ENCODE measurements at regions not wholly inside any gene's neighbourhood (a gene's known extent, or its start where the extent isn't known, plus 50 kb on each side); places are given as distances from the start of the nearest gene placed in this dataset.
"Not testable (repeated sequence)": the region's sequence is repeated elsewhere in the genome, so short reads cannot be mapped to it uniquely, and the experiment has no call there.

DNA sequence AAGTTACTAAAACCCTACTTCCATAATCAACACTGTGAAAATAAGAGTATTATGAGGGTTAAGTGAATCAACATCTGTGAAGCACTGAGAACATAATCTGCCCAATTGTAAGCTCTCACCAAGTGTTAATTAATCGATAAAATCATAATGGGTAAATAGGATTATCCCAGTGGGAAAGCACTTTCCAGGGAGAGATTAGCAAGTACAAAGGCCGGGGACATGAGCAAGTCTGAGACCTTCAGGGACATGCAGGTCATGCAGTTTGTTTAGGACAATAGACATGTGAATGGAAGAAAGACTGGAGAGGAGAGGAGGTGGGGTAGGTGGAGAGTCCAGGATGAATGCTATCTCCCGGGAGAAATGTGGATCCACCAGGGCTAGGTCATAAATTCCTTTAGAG lies 57.8 kb upstream of the FIBIN start:
- peaks cover 0 to 12% (median 0%) of the 10 kb centered on the region in 12 donors for H3K9me3 ChIP-seq
- intact Hi-C loops (cut with DNase I) = no loop called here
- ATAC-seq (no peak), DNase-seq (no peak)
- TF ChIP-seq POLR2A (IDR thresholded peaks at IDR 0.05) = no peak
- TF ChIP-seq, protein P1, sequence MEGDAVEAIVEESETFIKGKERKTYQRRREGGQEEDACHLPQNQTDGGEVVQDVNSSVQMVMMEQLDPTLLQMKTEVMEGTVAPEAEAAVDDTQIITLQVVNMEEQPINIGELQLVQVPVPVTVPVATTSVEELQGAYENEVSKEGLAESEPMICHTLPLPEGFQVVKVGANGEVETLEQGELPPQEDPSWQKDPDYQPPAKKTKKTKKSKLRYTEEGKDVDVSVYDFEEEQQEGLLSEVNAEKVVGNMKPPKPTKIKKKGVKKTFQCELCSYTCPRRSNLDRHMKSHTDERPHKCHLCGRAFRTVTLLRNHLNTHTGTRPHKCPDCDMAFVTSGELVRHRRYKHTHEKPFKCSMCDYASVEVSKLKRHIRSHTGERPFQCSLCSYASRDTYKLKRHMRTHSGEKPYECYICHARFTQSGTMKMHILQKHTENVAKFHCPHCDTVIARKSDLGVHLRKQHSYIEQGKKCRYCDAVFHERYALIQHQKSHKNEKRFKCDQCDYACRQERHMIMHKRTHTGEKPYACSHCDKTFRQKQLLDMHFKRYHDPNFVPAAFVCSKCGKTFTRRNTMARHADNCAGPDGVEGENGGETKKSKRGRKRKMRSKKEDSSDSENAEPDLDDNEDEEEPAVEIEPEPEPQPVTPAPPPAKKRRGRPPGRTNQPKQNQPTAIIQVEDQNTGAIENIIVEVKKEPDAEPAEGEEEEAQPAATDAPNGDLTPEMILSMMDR (IDR thresholded peaks at IDR 0.05) = no peak
- 55 to 74% (median 63%) methylated on average over 3 of the region's 3 CpGs for WGBS, 4 donors
- H3K27ac ChIP-seq = no peak overlapping the region
- no peaks in the 10 kb centered on the region for H3K27me3 ChIP-seq
- H3K36me3 ChIP-seq = no peaks in the 10 kb centered on the region
- no peak overlapping the region for H3K4me3 ChIP-seq
- peaks cover 0 to 7% (median 0%) of the 10 kb centered on the region in 12 donors for H3K4me1 ChIP-seq

DNA sequence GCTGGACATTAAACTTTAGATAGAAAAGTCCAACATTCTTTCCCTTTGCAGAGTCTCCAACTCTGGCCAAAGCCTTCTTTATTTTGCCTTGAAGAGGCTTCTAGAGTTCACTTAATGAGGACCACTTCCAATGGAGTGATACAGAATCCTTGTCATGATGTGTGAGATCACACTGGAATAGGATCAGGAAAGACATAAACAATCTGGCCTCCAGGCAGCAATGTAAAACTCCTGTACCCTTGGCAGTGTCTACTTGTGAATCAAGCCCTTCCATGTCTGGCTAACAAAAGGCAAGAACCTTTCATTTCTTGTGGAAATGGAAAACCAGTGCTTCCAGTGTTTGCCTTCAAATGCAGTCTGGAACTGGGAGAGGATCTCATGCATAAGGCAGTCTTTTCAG lies 56.5 kb upstream of the FIBIN start:
- H3K27me3 ChIP-seq = no peaks in the 10 kb centered on the region
- H3K36me3 ChIP-seq = no peaks in the 10 kb centered on the region
- TF ChIP-seq, protein P1 (IDR thresholded peaks at IDR 0.05) = no peak
- no peak for TF ChIP-seq POLR2A (IDR thresholded peaks at IDR 0.05)
- H3K9me3 ChIP-seq = peaks cover 0 to 12% (median 0%) of the 10 kb centered on the region in 12 donors
- H3K4me3 ChIP-seq = no peak overlapping the region
- ATAC-seq (no peak), DNase-seq (no peak)
- no peak overlapping the region for H3K27ac ChIP-seq
- H3K4me1 ChIP-seq = peaks cover 0 to under 1% (median 0%) of the 10 kb centered on the region in 12 donors
- intact Hi-C loops (cut with DNase I) = no loop called here

DNA sequence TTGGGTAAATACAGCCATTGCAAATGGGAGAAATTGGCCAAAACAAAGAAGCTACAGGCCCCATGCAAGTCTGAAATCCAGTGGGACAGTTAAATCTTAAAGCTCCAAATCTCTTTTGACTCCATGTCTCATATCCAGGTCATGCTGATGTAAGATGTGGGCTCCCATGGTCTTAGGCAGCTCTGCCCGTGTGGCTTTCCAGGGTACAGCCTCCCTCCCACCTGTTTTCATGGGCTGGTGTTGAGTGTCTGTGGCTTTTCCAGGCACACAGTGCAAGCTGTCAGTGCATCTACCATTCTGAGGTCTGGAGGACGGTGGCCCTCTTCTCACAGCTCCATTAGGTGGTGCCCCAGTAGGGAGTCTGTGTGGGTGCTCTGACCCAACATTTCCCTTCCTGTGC lies 53.4 kb upstream of the FIBIN start:
- H3K9me3 ChIP-seq; H3K27ac ChIP-seq; H3K27me3 ChIP-seq; intact Hi-C loops (cut with DNase I); H3K36me3 ChIP-seq; H3K4me3 ChIP-seq; ATAC-seq; H3K4me1 ChIP-seq; DNase-seq: not testable (repeated sequence)
- 70 to 80% (median 75%) methylated on average over 2 of the region's 2 CpGs for WGBS, 4 donors

DNA sequence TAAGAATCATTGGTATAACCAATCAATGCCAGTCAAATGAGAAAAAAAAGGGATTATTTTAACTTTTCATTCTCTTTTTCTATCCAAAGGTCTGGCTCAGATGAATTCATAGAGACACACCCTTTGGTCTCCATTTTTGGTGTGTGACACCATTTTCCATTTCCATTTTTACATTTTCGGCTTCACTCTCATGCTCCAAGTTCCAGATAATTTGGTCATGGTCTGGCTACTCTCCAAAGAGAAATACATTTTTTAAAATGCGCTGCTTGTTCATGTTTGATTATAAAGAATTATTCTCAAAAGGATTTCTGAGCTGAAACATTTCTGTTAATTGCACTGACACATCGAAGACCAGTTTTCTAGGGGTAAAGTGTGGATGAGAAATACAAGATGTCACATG lies 51.6 kb upstream of the FIBIN start:
- TF ChIP-seq, protein P1 (IDR thresholded peaks at IDR 0.05) = no peak
- H3K9me3 ChIP-seq = peaks cover 0 to 3% (median 0%) of the 10 kb centered on the region in 12 donors
- no peak for DNase-seq
- ATAC-seq = no peak
- H3K27me3 ChIP-seq = no peaks in the 10 kb centered on the region
- intact Hi-C loops (cut with DNase I) = no loop called here
- H3K27ac ChIP-seq = no peak overlapping the region
- 73 to 83% (median 76%) methylated on average over 3 of the region's 3 CpGs for WGBS, 4 donors
- H3K4me1 ChIP-seq = peaks cover 0 to 4% (median 0%) of the 10 kb centered on the region in 12 donors
- H3K4me3 ChIP-seq = no peak overlapping the region
- no peaks in the 10 kb centered on the region for H3K36me3 ChIP-seq

DNA sequence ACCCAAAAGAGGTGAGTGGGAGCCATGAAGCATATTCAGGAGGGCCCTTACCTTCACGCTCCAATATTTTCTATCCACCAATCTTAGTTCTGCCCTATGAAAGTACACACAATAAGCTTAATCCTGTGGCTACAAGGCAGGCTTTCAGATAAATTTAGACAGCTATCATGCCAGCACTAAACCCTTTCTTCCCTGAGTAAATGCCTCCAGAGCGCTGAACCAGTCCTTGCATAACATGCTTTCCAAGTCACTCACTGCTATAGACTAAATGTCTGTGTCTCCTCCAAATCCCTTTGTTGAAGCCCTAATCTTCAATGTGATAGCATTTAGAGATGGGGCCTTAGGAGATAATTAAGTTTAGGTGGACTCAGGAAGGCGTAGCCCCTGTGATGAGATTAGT lies 50.3 kb upstream of the FIBIN start:
- Histone ChIP-seq H3K4me1 (peaks cover 0 to 9% (median 0%) of the 10 kb centered on the region in 12 donors), H3K4me3 (no peak overlapping the region), H3K27me3 (no peaks in the 10 kb centered on the region), H3K36me3 (no peaks in the 10 kb centered on the region), H3K27ac (no peak overlapping the region), H3K9me3 (peaks cover 0 to 3% (median 0%) of the 10 kb centered on the region in 12 donors)
- ATAC-seq (no peak), DNase-seq (no peak)
- WGBS, 4 donors = 89 to 94% (median 92%) methylated on average over 3 of the region's 3 CpGs
- TF ChIP-seq, protein P1 (IDR thresholded peaks at IDR 0.05) = no peak
- TF ChIP-seq POLR2A (IDR thresholded peaks at IDR 0.05) = no peak
- intact Hi-C loops (cut with DNase I) = no loop called here

Data from heart left ventricle (tissue), 16 donors.